HG02852 (cell line): ENCODE measurements at regions not wholly inside any gene's neighbourhood (a gene's known extent, or its start where the extent isn't known, plus 50 kb on each side); places are given as distances from the start of the nearest gene placed in this dataset.

Source experiments
- ATAC-seq: cut with Tn5 transposase; IDR thresholded peaks from one replicate; pipeline ENCODE4 v1.9.1; 2021; ENCODE audit warnings: mild to moderate bottlenecking, moderate library complexity; ENCODE audit not compliant: unreplicated experiment

DNA sequence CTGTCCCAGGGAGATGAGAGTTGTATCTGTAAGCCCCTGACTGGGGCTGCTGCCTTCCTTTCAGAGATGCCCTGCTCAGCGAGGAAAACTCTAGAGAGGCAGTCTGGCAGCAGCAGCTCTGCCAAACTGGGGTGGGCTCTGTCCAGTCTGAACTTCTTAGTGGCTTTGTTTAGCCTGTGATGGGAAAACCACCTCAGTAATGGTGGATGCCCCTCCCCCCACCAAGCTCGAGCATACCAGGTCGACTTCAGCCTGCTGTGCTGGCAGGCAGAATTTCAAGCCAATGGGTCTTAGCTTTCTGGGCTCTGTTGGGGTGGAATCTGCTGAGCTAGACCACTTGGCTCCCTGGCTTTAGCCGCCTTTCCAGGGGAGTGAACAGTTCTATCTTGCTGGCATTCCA, 218.3 kb downstream of the TUSC7 start:
- no peak for ATAC-seq

DNA sequence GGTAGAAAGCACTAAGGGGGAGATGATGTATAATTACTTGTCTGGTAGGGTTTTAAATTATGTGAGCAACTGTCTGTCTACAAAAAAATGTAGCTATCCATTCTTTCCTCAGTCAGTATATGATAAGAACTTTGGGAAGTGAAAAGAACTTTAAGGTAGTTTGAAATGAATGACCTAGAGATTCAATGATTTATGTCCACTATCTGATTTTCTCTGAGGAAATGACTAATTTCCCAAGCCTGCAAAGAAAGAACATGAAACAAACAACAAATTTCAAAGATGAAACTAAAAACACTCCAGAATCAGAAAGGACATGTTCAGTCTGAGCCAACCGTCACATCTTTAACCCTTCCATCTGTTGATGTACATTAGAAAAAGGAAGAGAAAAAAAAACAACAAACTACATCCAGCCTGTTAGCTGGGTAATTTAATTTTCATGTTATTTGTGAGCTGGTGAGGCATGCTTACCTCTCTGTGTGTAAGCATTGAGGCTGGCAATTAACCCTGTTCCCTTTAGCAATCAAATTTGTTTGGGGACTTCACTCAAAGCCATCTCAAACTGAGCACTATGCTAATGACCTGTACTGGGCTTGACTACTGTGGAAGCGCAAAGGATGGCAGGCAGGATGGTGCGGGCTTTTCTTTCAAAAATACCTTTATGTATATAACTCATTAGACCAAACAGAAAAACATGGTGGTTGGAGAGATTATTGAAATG, 220.1 kb downstream of the TUSC7 start:
- ATAC-seq = no peak

DNA sequence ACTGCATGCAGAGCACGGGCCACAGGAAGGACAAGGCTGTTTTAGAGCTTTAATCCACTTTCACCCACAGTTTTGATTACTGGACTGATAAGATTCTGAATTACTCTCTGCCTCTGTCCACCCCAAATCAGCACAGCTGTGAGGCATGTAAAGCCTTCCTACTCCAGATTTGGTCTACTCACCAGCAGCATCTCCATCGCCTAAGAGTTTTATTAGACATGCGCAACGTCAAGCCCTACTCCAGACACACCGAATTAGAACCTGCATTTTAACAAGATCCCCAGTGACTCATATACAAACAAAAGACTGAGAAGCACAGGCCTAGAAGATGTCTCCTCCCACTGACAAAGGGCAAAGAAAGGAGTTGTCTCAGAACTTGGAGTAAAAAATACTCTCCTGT, 221.2 kb downstream of the TUSC7 start:
- no peak for ATAC-seq

DNA sequence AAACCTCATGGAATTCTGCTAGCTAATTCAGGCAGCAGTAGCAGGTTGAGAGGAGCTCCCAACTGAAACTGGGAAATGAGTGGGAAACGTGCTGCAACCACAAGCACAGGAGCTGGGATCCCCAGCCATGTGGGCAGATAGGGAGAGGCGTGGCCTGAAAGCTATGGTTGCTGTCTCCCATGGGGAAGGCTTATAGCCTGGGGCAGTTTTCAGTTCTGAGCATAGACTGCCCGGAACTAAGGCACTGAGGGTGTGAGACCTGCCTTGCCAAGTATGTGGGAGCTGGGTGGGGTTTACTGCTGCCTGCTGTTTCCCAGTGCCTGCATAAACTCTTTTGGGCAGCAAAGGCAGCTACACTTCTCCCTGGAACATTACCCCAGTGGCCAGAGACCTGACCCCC, 229.5 kb downstream of the TUSC7 start:
- ATAC-seq = no peak

DNA sequence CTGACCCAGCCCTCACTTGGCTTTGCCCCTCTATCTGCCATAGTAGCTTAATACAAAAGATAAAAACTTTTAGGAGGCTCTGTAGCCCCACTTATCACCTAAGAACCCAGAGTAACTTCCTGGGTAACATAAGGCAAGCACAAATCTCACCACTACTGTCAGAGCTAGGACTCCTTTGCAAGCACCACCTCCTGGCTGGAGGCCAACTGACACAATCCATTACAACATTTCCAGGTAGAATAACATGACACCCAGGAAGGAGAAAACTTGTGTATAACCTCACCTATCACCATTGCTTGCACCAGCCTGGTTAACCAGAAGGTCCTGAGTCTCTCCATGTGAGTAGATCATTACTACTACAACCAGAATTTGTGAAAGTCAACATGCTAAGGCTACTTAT, 230.0 kb downstream of the TUSC7 start:
- no peak for ATAC-seq

DNA sequence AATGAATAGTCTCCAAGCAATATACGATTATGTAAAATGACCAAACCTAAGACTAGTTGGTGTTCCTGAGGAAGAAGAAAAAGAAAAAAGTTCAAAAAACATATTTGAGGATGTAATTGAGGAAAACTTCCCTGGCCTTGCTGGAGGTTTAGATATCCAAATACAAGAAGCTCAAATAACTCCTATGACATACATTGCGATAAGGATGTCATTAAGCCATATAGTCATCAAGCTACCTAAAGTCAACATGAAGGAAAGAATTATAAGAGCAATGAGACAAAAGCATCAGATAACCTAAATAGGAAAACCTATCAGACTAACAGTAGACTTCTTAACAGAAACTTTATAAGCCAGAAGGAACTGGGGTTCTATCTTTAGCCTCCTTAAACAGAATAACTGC, 231.1 kb downstream of the TUSC7 start:
- ATAC-seq = no peak

DNA sequence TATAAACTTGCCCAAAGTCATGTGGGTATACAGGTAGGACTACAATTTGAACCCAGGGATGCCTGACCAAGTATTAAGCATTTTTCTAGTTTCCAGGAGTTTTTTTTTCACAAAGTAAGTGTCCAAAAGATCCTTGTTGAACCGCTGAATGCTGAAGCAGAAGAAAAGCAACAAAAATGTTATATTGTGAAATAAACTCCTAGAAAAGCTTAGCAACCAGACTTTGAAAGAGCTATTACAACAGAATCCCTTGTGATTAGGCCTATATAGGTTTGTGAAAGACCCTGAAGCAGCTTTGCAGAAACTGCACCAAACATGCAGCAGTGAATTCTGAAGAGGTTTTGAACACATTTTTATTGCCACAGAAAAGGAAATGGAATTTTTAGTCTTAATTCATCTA, 236.8 kb downstream of the TUSC7 start:
- ATAC-seq = no peak

DNA sequence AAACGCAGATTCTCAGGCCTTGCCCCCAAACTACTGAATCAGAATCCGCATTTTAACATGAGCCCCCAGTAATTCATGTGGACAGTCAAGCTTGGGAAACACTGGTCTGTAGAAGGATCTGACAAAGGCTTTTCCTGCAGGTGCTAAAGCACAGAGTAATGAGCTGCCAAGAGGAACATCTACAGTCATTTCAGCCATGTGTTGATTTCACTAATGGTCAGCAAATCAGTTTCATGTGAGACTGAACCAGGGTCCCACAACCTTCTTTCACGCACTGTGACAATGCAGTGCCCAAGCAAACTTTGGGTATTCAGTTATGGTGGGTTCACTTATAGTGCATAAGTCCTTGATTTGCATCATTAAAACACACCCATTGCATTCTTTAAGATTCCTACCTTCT, 237.6 kb downstream of the TUSC7 start:
- ATAC-seq = no peak

DNA sequence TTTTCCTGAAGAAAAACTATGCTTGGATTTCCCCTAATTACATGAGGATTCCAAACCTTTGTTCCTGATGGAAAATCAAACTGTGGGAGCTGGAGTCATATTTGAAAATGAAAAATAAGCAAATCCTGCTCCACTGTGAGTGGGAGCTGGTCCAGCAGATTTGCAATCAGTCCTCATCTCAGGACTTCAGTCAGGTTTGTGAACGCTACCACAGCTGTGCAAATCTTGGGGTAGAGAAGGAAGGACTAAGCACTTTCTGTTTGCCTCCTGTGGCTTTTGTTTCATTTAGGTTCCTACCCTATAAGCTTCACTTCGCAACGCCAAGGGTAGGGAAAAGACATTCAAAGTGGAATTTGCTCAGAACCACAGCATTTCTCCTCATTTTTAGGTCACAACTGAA, 238.2 kb downstream of the TUSC7 start:
- ATAC-seq = no peak

DNA sequence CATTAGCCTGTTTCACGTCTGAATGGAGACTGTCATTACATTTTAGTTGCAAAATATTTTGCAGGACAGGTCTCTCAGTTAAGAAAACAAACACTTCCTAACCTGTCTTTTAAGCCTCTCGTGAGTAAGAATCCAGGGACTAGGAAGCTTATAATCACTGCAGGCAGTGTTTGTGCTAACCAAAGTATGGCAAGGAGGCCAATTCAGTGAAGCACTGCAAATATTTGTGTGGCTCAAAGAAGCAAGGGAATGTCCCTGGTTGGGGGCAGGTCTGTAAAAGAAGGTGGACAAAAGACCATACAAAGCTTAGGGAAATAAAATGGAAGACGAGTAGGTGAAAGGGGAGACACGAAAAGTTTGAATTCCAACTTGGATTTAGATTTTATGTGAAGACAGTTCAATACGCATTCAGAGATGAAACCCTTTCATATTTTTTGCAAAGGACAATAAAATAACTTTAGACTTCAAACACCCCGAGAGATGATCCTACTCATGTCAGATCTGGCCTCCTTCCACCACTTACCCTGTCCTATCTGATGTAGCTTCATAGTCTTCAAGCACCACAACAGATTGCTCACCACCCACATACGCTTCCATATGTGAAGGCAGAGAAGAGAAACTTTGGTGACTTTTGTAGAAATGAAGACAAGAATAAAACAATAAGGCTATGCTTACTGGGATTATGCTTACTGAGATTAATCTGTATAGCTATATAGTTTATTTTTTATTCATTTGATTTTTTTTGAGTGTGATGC, 240.9 kb downstream of the TUSC7 start:
- ATAC-seq = no peak

DNA sequence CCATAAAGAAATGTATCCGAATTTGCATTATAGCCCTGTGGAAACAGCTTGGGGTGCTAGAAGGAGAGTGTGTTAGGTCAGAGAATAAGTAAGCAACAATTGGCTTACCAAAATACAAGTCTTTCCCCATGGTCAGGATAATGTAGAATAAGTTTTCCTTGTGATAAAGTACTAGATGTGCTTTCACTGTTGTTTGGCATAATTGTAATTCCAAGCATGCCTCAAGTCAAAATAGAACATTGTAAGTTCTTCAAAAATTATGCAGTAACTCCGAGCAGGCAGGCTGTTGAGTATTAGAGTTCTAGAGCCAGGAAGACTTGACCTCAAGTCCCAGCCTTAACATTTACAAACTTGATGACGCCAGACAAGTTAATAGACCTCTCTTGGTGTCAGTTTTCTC, 242.0 kb downstream of the TUSC7 start:
- ATAC-seq = no peak

DNA sequence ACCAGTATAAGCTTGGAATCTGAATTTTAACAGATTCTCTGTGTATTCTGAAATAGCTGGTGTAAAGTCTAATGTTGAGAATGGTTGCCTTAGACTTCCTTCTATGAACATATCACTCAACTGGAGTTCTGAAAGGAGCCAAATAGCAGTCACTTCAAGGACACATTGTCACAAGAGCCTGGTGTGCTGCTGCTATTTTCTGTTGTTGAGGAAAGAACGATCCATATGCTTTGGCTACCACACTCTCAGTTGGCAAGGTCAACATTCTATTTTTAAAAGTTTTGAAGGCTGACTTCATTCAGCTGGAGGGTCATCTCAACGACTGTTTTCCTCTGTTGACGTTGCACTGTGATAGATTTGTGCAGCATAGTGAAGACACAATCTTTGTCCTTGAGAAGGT, 248.7 kb downstream of the TUSC7 start:
- ATAC-seq = no peak

DNA sequence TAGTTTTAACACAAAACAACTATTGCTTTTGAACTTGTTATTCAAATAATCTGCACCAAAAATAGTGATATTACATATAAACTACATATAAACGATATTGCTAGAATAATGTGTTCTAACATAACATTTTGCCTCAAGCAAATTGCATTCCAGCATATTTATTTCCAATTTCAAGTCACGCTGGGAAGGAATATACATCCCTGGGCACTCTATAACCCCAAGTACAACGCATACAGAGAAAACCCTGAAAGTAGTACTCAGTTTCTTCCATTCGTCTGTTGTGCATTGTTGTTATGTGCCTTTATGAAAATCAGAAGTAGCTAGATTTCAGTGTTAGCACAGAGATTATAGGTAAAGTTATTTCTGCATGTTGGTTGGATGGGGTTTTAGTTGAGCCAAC, 251.5 kb downstream of the TUSC7 start:
- ATAC-seq = no peak

DNA sequence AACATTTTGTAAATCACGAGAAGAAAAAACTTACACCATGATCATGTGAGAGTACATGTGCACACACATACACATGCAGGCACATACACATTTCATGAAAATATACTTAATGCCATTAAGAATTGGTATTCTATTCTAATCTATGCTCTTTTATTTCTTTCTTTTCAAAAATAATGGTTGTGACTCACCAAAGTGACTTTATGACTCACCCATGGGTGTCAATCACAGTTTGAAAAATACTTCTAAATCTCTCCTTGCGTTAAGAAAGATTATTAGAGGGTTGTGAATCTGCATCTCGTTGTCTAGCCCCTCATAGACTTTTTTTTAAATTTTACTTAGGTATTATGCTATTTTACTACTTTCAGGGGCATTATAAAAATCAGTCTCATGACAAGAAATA, 254.2 kb downstream of the TUSC7 start:
- ATAC-seq = no peak

DNA sequence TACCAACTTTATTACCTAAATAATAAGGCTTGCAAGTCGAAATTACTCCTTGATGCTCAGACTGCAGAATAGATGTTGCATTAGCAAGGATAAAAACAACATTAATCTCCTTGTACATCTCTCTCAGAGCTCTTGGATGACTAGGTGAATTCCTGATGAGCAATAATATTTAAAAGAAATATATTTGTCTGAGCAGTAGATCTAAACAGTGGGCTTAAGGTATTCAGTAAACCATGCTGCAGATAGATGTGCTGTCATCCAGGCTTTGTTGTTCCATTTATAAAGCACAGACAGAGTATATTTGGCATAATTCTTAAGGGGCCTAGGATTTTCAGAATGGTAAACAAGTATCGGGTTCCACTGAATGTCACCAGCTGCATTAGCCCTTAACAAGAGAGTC, 257.1 kb downstream of the TUSC7 start:
- no peak for ATAC-seq

DNA sequence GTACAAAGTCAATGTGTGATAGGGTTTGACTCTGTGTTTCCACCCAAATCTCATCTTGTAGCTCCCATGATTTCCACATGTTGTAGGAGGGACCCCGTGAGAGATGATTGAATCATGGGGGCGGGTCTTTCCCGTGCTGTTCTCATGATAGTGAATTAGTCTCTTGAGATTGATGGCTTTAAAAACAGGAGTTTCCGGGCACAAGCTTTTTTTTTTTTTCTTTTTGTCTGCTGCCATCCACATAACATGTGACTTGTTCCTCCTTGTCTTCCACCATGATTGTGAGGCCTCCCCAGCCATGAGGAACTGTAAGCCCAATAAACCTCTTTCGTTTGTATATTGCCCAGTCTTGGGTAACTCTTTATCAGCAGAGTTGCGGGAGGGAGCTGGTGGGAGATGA, 259.6 kb downstream of the TUSC7 start:
- ATAC-seq = no peak

DNA sequence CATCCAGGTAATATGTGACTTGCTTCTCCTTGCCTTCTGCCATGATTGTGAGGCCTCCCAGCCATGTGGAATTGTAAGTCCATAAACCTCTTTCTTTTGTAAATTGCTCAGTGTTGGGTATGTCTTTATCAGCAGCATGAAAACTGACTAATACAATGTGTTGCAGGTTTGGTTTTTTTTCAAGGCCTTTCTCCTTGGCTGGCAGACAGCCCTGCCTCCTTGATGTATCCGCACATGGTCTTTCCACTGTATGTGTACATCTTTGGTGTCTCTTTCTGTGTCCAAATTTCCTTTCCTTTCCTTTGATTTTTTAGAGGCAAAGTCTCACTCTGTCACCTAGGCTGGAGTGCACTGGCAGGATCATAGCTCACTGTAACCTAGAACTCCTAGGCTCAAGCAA, 260.1 kb downstream of the TUSC7 start:
- no peak for ATAC-seq

DNA sequence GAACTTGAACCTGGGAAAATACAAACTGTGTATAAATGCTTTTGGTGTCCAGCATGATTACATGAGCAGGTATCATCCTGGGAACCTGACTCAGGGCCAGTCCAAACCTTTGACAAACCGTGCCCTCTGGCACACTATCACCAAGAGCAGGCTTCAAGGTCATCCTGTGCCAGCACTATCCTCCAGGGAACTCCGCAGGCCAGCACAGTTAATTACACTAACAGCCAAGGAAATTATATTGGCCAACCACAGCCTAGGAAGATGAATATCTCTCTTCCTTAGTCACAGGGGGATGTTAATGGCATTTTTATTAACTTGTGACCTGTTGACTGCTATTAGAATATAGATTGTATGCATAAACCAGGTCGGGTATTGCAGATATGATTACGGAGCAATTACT, 262.0 kb downstream of the TUSC7 start:
- no peak for ATAC-seq

DNA sequence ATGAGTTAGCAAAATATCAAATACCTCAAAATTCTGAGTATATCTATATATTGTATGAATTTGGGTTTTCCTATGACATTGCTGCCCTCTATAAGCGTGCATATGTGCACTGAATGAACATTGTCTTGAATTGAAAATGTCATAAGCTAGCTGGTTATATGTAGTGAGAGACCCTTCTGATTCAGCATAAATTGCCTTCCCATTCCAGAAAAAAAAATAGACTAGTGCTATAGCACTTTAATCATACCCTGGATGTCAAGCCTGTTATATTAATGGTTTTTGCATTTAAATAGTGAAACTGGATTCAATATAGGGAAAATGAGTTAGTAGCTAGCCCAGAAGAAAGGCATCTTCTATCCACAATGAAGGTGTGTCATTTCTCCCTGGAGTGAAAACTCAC, 265.1 kb downstream of the TUSC7 start:
- ATAC-seq = no peak

DNA sequence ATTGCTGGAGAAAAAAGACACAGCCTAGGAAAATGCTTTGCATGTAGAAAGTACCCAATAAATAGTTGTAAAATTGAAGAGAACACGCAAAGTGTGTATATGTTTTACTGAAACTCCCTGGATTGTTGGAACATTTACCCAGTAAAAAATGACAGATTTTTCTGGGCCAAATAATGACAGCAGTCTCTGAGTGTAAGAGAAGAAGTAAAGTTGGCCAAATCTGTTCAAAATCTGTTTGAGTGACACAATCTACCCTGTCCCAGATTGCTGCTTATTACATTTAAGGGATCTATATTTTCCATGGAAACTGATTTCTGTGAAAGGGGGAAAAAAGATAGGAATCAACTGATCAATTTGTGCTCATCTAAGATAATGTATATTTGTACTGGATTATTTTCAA, 267.9 kb downstream of the TUSC7 start:
- no peak for ATAC-seq

DNA sequence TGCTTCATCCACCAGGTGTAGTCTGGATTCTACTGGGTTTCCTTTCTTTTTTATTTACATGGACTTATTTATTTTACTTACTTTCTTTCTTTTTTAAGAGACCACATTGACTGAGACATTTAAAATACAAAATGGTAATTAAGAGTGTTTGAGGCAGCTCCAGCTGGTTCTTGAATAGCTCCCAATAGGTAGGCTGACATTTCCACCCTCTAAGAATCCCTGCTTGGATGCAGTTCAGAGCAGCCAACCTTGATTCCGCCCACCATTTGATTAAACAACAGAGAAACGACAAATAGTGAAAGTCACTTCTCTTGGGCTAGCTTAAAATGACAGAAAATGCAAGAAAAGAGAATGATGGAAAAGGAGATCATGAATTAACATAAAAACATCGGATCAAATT, 270.5 kb downstream of the TUSC7 start:
- ATAC-seq = no peak

DNA sequence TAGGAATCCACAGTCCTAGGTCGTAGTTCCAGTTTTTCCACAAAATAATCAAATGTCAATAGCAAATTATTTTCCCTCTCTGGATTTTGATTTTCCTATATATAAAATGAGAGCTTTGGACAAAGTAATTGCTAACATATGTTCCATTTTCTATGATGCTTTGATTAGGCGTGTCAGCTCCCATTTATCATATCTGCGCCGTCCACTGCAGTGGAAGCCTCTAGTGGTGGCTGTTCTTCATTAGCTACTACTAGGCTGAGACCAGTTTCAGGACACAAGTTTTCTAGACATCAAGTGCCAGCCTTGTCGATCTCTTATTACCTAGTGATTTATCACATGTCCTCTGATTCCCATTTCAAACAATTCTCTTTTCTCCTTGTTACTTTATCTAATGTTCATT, 271.5 kb downstream of the TUSC7 start:
- no peak for ATAC-seq

DNA sequence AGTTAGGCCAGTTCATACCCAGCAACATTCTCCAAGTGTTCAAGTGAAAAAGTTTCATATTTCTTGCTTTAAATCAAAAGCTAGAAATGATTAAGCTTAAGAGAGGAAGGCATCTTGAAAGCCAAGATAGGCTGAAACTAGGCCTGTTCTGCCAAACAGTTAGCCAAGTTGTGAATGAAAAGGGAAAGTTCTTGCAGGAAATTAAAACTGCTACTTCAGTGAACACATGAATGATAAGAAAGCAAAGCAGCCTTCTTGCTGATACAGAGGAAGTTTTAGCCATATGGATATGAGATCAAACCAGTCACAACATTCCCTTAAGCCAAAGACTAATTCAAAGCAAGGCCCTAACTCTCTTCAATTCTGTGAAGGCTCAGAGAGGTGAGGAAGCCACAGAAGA, 274.7 kb downstream of the TUSC7 start:
- no peak for ATAC-seq
